GM19351 (cell line): ENCODE measurements at regions not wholly inside any gene's neighbourhood (a gene's known extent, or its start where the extent isn't known, plus 50 kb on each side); places are given as distances from the start of the nearest gene placed in this dataset.
"Not testable (repeated sequence)": the region's sequence is repeated elsewhere in the genome, so short reads cannot be mapped to it uniquely, and the experiment has no call there.

Experiments used
- ATAC-seq: cut with Tn5 transposase; IDR thresholded peaks from one replicate; pipeline ENCODE4 v1.9.1; 2021; ENCODE audit warnings: mild to moderate bottlenecking, moderate library complexity; ENCODE audit not compliant: unreplicated experiment

- ATAC-seq = no peak
These were observed 162.6 kb upstream of the AGR3 start for GRCh38 chr7:17044396-17044795.

GRCh38 chr7:17044861-17045260 is 163.1 kb upstream of the AGR3 start:
- ATAC-seq = no peak

GRCh38 chr7:17046259-17046658 is 164.5 kb upstream of the AGR3 start:
- ATAC-seq = no peak

GRCh38 chr7:17046666-17047065 is 164.9 kb upstream of the AGR3 start:
- ATAC-seq = no peak

- ATAC-seq = not testable (repeated sequence)
These were observed 171.4 kb upstream of the AGR3 start for GRCh38 chr7:17053164-17053563.

GRCh38 chr7:17054206-17054605 is 172.4 kb upstream of the AGR3 start:
- ATAC-seq = no peak

- no peak for ATAC-seq
These were observed 173.1 kb upstream of the AGR3 start for GRCh38 chr7:17054836-17055235.

GRCh38 chr7:17055596-17055995 is 173.8 kb upstream of the AGR3 start:
- ATAC-seq = no peak

GRCh38 chr7:17056491-17057142 is 174.8 kb upstream of the AGR3 start:
- ATAC-seq = no peak

- ATAC-seq = no peak
These were observed 175.3 kb upstream of the AGR3 start for GRCh38 chr7:17057143-17057509.

GRCh38 chr7:17058568-17058967 is 176.8 kb upstream of the AGR3 start:
- ATAC-seq = peak; percentile 64

GRCh38 chr7:17060051-17060450 is 178.3 kb upstream of the AGR3 start:
- no peak for ATAC-seq

- ATAC-seq = no peak
These were observed 179.7 kb upstream of the AGR3 start for GRCh38 chr7:17061443-17061842.

- ATAC-seq = no peak
These were observed 180.6 kb upstream of the AGR3 start for GRCh38 chr7:17062151-17063044.

GRCh38 chr7:17063045-17063383 is 181.2 kb upstream of the AGR3 start:
- ATAC-seq = no peak

- no peak for ATAC-seq
These were observed 185.9 kb upstream of the AGR3 start for GRCh38 chr7:17067691-17068090.

GRCh38 chr7:17069146-17069545 is 187.4 kb upstream of the AGR3 start:
- peak; percentile 34 for ATAC-seq

GRCh38 chr7:17070231-17070708 is 188.5 kb upstream of the AGR3 start:
- ATAC-seq = no peak

- peak; percentile 83 for ATAC-seq
These were observed 190.1 kb upstream of the AGR3 start for GRCh38 chr7:17071866-17072265.

GRCh38 chr7:17075601-17076255 is 193.9 kb upstream of the AGR3 start:
- ATAC-seq = no peak

GRCh38 chr7:17078298-17078697 is 196.5 kb upstream of the AGR3 start:
- ATAC-seq = no peak
